Stimulated activated CD8-positive, alpha-beta memory T cell treated with anti-CD3 and anti-CD28 coated beads, Interleukin-7, amount 100 ng/mL, for 48 hours (primary cell): ENCODE measurements at regions not wholly inside any gene's neighbourhood (a gene's known extent, or its start where the extent isn't known, plus 50 kb on each side); places are given as distances from the start of the nearest gene placed in this dataset.
"Not testable (repeated sequence)": the region's sequence is repeated elsewhere in the genome, so short reads cannot be mapped to it uniquely, and the experiment has no call there.

Experiments used
- DNase-seq, 2 donors: peaks; one replicate each; pipeline ENCODE4 v3.0.0-alpha.2; 2020; ENCODE audit warnings: low read depth in 1 of 2; ENCODE audit errors: extremely low read depth in 1 of 2

GRCh38 chr14:106798166-106798565 is 1271.8 kb downstream of the TMEM121 start:
- not testable (repeated sequence) for DNase-seq

GRCh38 chr14:106802413-106803364 is 1276.3 kb downstream of the TMEM121 start:
- DNase-seq: peak in 1 of 2 donors; percentile 6

- DNase-seq: no peak
Measured at GRCh38 chr14:106803379-106803778, 1277.0 kb downstream of the TMEM121 start.

GRCh38 chr14:106807493-106807892 is 1281.1 kb downstream of the TMEM121 start:
- DNase-seq: no peak

GRCh38 chr14:106808458-106808857 is 1282.1 kb downstream of the TMEM121 start:
- no peak for DNase-seq

GRCh38 chr14:106808907-106809306 is 1282.5 kb downstream of the TMEM121 start:
- DNase-seq: no peak

- DNase-seq: no peak
Measured at GRCh38 chr14:106809615-106810014, 1283.2 kb downstream of the TMEM121 start.

GRCh38 chr14:106810168-106810567 is 1283.8 kb downstream of the TMEM121 start:
- DNase-seq: peak in 1 of 2 donors; percentile 24

GRCh38 chr14:106811162-106811561 is 1284.8 kb downstream of the TMEM121 start:
- no peak for DNase-seq

GRCh38 chr14:106812788-106813476 is 1286.5 kb downstream of the TMEM121 start:
- DNase-seq: no peak

- no peak for DNase-seq
Measured at GRCh38 chr14:106813477-106813823, 1287.1 kb downstream of the TMEM121 start.

GRCh38 chr14:106820119-106820518 is 1293.7 kb downstream of the TMEM121 start:
- DNase-seq: no peak

GRCh38 chr14:106821119-106821518 is 1294.7 kb downstream of the TMEM121 start:
- no peak for DNase-seq

- DNase-seq: no peak
Measured at GRCh38 chr14:106822905-106823304, 1296.5 kb downstream of the TMEM121 start.

GRCh38 chr14:106823552-106823951 is 1297.2 kb downstream of the TMEM121 start:
- DNase-seq: no peak

GRCh38 chr14:106826833-106827369 is 1300.5 kb downstream of the TMEM121 start:
- no peak for DNase-seq

- DNase-seq: peak in 1 of 2 donors; percentile 69
Measured at GRCh38 chr14:106831322-106831720, 1304.9 kb downstream of the TMEM121 start.

- no peak for DNase-seq
Measured at GRCh38 chr14:106837870-106838269, 1311.5 kb downstream of the TMEM121 start.

- no peak for DNase-seq
Measured at GRCh38 chr14:106838991-106839769, 1312.8 kb downstream of the TMEM121 start.

- no peak for DNase-seq
Measured at GRCh38 chr14:106840258-106840657, 1313.9 kb downstream of the TMEM121 start.

GRCh38 chr14:106840991-106841390 is 1314.6 kb downstream of the TMEM121 start:
- DNase-seq: no peak
